Thoracic aorta (tissue), 2 donors: ENCODE measurements at regions not wholly inside any gene's neighbourhood (a gene's known extent, or its start where the extent isn't known, plus 50 kb on each side); places are given as distances from the start of the nearest gene placed in this dataset.

Experiments used
- ATAC-seq: fragments of 150-250 bp; one replicate; pipeline ENCODE4 v1.8.0; 2017; ENCODE audit warnings: low read depth; ENCODE audit not compliant: insufficient number of reproducible peaks, low FRiP score
- DNase-seq: peaks from one replicate; pipeline ENCODE4 v3.0.0-alpha.2; 2020; ENCODE audit warnings: low spot score
- H3K27ac ChIP-seq, 2 donors: fragments of 200-600 bp; sonication (generic); 1 replicate in 1 of 2; 2 replicates in 1 of 2; pipeline ENCODE4 v1.5.1; 2016; ENCODE audit warnings: mild to moderate bottlenecking in 2 of 2, moderate library complexity in 2 of 2
- H3K27me3 ChIP-seq: fragments of 200-600 bp; sonication (generic); replicated peaks from 2 replicates; pipeline ENCODE4 v1.6.0; 2016; ENCODE audit warnings: mild to moderate bottlenecking; ENCODE audit not compliant: insufficient read depth
- H3K36me3 ChIP-seq: fragments of 200-600 bp; sonication (generic); one replicate; pipeline ENCODE4 v1.5.1; 2016
- H3K4me1 ChIP-seq, 2 donors: fragments of 200-600 bp; sonication (generic); 1 replicate in 1 of 2; 2 replicates in 1 of 2; pipeline versions ENCODE4 v1.5.1 to v1.6.0; 2016; ENCODE audit warnings: low read depth in 2 of 2, mild to moderate bottlenecking in 1 of 2; ENCODE audit not compliant: control insufficient read depth in 1 of 2
- H3K4me3 ChIP-seq: fragments of 200-600 bp; sonication (generic); 2 replicates; pipeline ENCODE4 v1.5.1; 2016; ENCODE audit warnings: mild to moderate bottlenecking
- H3K9me3 ChIP-seq: fragments of 200-600 bp; sonication (generic); 2 replicates; pipeline ENCODE4 v1.5.1; 2016
- TF ChIP-seq, protein P1 (sequence below): fragments of 200-600 bp; sonication (generic); IDR thresholded peaks from one replicate; pipeline ENCODE4 v1.5.1; 2019; ENCODE audit warnings: antibody characterized with exemption

DNA sequence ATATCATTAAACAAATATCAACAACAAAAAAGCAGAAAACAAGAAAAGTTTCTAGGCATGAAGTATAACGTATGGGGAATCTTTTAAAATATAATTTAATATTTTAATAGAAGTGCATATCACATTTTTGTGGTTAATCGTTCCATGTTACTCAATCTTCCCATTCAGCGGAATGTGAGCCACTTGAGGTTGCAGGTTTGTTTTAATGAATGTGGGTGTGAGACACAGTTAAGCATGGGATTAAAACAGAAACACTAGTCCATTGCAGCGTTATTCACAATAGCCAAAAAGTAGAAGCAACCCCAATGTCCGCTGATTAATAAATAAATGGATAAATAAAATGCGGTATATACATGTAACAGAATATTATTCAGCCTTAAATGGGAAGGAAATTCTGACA lies 146.0 kb downstream of the NDFIP2 start:
- H3K27me3 ChIP-seq = no peaks in the 10 kb centered on the region
- no peak overlapping the region for H3K27ac ChIP-seq
- H3K9me3 ChIP-seq = no peaks in the 10 kb centered on the region
- no peak overlapping the region for H3K4me3 ChIP-seq
- TF ChIP-seq, protein P1, sequence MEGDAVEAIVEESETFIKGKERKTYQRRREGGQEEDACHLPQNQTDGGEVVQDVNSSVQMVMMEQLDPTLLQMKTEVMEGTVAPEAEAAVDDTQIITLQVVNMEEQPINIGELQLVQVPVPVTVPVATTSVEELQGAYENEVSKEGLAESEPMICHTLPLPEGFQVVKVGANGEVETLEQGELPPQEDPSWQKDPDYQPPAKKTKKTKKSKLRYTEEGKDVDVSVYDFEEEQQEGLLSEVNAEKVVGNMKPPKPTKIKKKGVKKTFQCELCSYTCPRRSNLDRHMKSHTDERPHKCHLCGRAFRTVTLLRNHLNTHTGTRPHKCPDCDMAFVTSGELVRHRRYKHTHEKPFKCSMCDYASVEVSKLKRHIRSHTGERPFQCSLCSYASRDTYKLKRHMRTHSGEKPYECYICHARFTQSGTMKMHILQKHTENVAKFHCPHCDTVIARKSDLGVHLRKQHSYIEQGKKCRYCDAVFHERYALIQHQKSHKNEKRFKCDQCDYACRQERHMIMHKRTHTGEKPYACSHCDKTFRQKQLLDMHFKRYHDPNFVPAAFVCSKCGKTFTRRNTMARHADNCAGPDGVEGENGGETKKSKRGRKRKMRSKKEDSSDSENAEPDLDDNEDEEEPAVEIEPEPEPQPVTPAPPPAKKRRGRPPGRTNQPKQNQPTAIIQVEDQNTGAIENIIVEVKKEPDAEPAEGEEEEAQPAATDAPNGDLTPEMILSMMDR = no peak
- ATAC-seq = no peak
- H3K36me3 ChIP-seq = no peaks in the 10 kb centered on the region
- no peak for DNase-seq
- no peaks in the 10 kb centered on the region for H3K4me1 ChIP-seq

DNA sequence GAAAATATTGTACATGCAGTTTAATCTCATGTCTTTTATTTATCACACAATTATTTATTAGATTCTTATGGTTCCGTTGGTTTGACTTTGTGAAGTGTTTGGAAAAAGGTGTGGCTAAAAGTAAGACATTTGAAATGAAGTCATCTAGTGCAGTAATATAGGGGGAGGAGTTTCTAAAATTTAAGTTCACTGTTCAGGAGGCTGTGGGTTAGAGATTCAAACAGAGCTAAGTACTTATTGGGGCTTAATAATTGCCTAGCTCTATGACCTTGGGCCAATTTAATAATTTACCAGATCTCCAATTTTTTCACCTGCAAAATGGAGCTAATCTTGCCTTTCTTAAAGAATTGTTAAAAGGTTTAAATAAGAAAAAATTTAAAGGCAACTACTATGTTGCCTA lies 144.6 kb downstream of the NDFIP2 start:
- no peak overlapping the region for H3K27ac ChIP-seq
- no peak for ATAC-seq
- H3K27me3 ChIP-seq = no peaks in the 10 kb centered on the region
- no peaks in the 10 kb centered on the region for H3K9me3 ChIP-seq
- no peak overlapping the region for H3K4me3 ChIP-seq
- no peak for DNase-seq
- TF ChIP-seq, protein P1 = no peak
- H3K36me3 ChIP-seq = no peaks in the 10 kb centered on the region
- H3K4me1 ChIP-seq = no peaks in the 10 kb centered on the region

DNA sequence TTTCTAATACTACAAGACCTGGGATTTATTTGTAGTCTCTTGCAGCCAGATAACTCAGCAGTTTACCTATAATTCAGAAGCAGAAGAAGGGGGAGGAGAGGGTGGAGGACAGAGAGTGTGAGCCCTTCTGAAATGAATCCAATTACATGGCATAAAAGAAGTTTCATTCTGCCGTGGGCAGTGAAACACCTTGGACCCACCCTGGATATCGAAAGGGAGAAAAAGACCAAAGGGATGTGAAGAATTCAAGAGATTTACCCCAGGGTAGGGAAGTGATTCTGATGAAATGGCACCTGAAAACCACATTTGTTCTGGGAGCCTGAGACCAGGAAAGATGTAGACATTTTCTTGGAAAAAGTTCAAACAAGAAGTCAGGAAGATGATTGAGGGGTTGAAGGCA lies 140.9 kb downstream of the NDFIP2 start:
- TF ChIP-seq, protein P1 = no peak
- Histone ChIP-seq H3K36me3 (no peaks in the 10 kb centered on the region), H3K27me3 (no peaks in the 10 kb centered on the region), H3K27ac (no peak overlapping the region), H3K9me3 (no peaks in the 10 kb centered on the region), H3K4me3 (no peak overlapping the region), H3K4me1 (no peaks in the 10 kb centered on the region)
- ATAC-seq (no peak), DNase-seq (no peak)

DNA sequence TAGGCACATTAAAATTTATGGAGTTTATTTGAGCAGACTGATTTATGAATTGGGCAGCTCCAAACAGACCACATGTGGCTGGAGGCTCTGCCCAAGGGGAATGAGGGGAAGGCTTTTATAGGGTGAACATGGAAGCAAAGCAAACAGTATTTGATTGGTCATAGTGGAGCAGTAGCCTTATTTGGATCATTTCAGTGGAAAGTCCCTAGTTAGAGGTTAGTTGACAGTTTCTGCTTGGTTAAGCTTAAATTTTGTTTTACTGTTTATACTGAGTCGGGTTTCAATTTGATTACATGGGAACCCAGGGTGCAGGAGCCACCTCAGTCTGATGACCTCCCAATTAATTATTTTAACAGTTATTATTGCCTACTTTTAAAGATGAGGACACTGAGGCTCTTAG lies 140.5 kb downstream of the NDFIP2 start:
- TF ChIP-seq, protein P1 = no peak
- ATAC-seq (no peak), DNase-seq (no peak)
- no peaks in the 10 kb centered on the region for H3K27me3 ChIP-seq
- H3K36me3 ChIP-seq = no peaks in the 10 kb centered on the region
- H3K4me3 ChIP-seq = no peak overlapping the region
- no peaks in the 10 kb centered on the region for H3K4me1 ChIP-seq
- no peak overlapping the region for H3K27ac ChIP-seq
- H3K9me3 ChIP-seq = no peaks in the 10 kb centered on the region

DNA sequence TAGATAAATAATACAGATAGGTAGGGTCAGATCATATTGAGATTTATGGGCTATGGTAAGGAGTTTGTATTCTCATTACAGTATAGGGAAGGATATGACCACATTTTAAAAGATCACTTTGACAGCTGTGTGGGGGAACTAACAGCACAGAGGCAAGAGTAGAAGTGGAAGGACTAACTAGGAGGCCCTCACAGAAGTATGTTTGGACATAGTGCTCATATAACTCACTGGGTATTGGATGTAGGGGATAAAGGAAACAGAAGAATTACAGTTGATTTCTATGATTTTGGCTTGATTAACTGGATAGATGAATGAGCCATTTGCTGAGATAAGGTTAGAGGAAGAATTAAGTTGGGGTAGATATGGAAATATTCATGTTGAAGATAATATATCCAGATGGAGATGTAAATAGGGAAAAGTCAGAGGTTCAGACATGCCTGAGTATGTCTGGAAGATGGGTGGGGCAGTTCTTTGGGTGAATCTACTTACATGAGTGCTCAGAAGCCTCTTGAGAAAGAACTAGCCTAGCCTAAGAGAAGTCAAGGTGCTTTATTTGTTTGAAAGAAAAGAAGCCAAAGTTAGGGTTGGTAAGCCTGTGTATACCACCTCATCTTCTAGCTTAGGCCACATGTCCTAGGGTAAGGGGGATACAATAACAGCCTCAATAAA lies 133.4 kb downstream of the NDFIP2 start:
- H3K4me1 ChIP-seq = no peaks in the 10 kb centered on the region
- H3K4me3 ChIP-seq = no peak overlapping the region
- H3K27me3 ChIP-seq = no peaks in the 10 kb centered on the region
- TF ChIP-seq, protein P1 = no peak
- no peak overlapping the region for H3K27ac ChIP-seq
- ATAC-seq (no peak), DNase-seq (no peak)
- H3K36me3 ChIP-seq = no peaks in the 10 kb centered on the region
- no peaks in the 10 kb centered on the region for H3K9me3 ChIP-seq
